Lower lobe of right lung (tissue), 2 donors: ENCODE measurements at regions not wholly inside any gene's neighbourhood (a gene's known extent, or its start where the extent isn't known, plus 50 kb on each side); places are given as distances from the start of the nearest gene placed in this dataset.
"Not testable (repeated sequence)": the region's sequence is repeated elsewhere in the genome, so short reads cannot be mapped to it uniquely, and the experiment has no call there.

Experiments used
- ATAC-seq, 2 donors: fragments of 200-7000 bp; cut with Tn5 transposase; one replicate each; pipeline ENCODE4 v1.9.1; 2020 to 2022; ENCODE audit warnings: mild to moderate bottlenecking in 2 of 2, moderate library complexity in 2 of 2
- DNase-seq: peaks from one replicate; pipeline ENCODE4 v3.0.0-alpha.2; 2020
- H3K27ac ChIP-seq: fragments of 200-600 bp; one replicate; pipeline ENCODE4 v1.8.0; 2022
- H3K27me3 ChIP-seq: fragments of 200-600 bp; one replicate; pipeline ENCODE4 v1.8.0; 2022; ENCODE audit warnings: low read depth
- H3K36me3 ChIP-seq: fragments of 200-600 bp; one replicate; pipeline ENCODE4 v1.8.0; 2022; ENCODE audit warnings: mild to moderate bottlenecking
- H3K4me1 ChIP-seq: fragments of 200-600 bp; one replicate; pipeline ENCODE4 v1.8.0; 2022
- H3K4me3 ChIP-seq: fragments of 200-600 bp; one replicate; pipeline ENCODE4 v1.8.0; 2022; ENCODE audit warnings: mild to moderate bottlenecking
- H3K9me3 ChIP-seq: fragments of 200-600 bp; one replicate; pipeline ENCODE4 v1.8.0; 2022
- CTCF ChIP-seq: fragments of 200-600 bp; IDR thresholded peaks from one replicate; pipeline ENCODE4 v1.8.0; 2022; ENCODE audit warnings: antibody characterized with exemption, mild to moderate bottlenecking
- intact Hi-C: fragments of 100-400 bp; cut with DNase I; formaldehyde crosslinking; loops from one replicate; pipeline ENCODE4 v1.11.0; 2022
- donor health status: DM: no; HTN: yes; CAD: no; lungs with severe emphysema.

DNA sequence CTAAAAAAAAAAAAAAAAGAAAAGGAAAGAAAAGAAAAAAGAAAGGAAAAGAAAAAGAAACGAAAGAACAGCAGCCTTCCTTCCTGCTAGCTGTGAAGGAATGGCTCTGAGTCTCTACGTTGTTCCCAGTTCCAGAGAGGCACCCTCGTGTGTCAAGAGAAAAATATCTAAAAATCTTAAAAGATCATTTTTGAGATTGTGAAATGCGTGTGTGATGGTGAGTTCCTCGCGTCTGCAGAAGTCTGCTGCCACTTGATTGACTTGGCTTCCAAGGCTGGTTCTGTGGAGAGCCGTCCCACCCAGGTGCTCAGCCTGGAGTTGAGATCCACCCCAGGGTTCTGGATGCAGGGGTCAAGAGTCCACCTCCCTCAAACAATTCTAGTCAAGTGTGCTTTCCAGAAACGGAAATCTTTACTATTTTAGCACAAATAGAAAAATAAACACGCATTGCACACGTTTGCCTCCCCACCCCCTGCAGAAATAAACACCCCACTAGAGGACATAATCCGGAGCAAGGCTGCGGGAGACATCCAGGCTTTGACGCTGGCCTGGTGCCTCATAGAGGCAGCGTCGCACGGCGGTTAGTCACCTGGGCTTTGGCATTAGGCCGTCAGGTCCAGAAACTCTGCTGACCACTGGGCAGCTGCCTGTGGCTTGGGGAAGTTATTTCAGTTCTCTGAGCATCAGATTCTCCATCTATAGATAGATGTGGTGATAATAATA is 265.4 kb downstream of the FAM43A start:
- H3K9me3 ChIP-seq, result peaks cover 5% of the 10 kb centered on the region
- H3K27me3 ChIP-seq, result no peaks in the 10 kb centered on the region
- DNase-seq, result no peak
- H3K4me1 ChIP-seq, result peaks cover 20% of the 10 kb centered on the region
- H3K27ac ChIP-seq, result no peak overlapping the region
- intact Hi-C loops, result no loop called here
- ATAC-seq, result no peak
- no peak for TF ChIP-seq CTCF
- no peak overlapping the region for H3K4me3 ChIP-seq
- H3K36me3 ChIP-seq, result no peaks in the 10 kb centered on the region

GRCh38 chr3:194951629-194951920 is 265.9 kb downstream of the FAM43A start:
- H3K9me3 ChIP-seq, H3K27me3 ChIP-seq, H3K27ac ChIP-seq, H3K36me3 ChIP-seq, intact Hi-C loops, H3K4me3 ChIP-seq, DNase-seq, ATAC-seq: not testable (repeated sequence)
- peaks cover 20% of the 10 kb centered on the region for H3K4me1 ChIP-seq

DNA sequence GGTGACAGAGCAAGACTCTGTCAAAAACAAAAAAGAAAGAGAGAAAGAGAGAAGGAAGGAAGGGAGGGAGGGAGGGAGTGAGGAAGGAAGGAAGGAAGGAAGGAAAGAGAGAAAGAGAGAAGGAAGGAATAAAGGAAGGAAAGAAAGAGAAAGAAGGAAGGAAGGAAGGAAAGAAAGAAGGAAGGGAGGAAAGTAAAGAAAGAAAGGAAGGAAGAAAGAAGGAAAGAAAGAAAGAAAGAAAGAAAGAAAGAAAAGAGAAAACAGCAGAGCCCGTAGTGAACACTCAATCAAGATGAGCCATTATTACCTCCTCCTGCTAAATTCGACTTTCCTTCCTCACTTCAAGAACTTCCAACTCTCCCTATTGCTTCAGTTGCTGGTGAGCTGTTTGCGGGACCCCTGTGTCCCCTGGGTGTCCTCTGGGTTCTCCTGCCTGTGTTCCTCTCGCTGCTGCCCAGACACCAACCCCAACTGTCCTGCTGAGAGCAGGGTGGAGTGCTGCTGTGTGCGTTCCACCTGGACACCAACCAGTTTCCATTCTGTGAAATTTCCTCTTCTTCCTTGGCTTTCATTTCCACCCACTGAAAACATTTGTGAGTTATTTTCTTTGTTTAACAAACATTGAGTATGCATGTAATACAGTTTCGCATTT is 266.4 kb downstream of the FAM43A start:
- H3K36me3 ChIP-seq, result no peaks in the 10 kb centered on the region
- H3K9me3 ChIP-seq, result peaks cover 5% of the 10 kb centered on the region
- H3K4me3 ChIP-seq, result no peak overlapping the region
- peaks cover 20% of the 10 kb centered on the region for H3K4me1 ChIP-seq
- ATAC-seq (no peak), DNase-seq (no peak)
- H3K27me3 ChIP-seq, result no peaks in the 10 kb centered on the region
- intact Hi-C loops, result no loop called here
- no peak for TF ChIP-seq CTCF
- no peak overlapping the region for H3K27ac ChIP-seq

DNA sequence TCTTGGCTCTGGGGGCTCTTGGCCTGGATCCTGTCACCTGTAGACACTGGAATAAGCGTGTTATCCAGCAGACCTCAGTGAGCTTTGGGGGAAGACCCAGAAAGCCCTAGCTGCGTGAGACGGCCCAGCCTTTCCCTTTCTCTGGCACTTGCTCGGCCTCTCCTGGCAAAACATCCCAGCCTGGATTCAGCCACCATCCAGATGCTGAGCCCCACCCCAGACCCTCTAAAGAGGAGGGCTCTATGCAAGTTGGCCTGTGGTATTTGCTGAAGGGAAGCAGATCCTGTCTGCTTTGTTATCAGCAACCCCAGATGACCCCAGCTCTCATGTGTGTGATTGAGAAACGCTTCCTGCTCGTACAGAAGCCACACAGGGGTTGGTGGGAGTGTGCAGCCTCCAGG is 267.2 kb downstream of the FAM43A start:
- H3K9me3 ChIP-seq, result peaks cover under 1% of the 10 kb centered on the region
- intact Hi-C loops, result no loop called here
- no peak for TF ChIP-seq CTCF
- DNase-seq, result no peak
- H3K27ac ChIP-seq, result no peak overlapping the region
- no peak overlapping the region for H3K4me3 ChIP-seq
- ATAC-seq, result peak in 1 of 2 donors; percentile 39
- no peaks in the 10 kb centered on the region for H3K27me3 ChIP-seq
- H3K36me3 ChIP-seq, result no peaks in the 10 kb centered on the region
- H3K4me1 ChIP-seq, result peaks cover 20% of the 10 kb centered on the region

DNA sequence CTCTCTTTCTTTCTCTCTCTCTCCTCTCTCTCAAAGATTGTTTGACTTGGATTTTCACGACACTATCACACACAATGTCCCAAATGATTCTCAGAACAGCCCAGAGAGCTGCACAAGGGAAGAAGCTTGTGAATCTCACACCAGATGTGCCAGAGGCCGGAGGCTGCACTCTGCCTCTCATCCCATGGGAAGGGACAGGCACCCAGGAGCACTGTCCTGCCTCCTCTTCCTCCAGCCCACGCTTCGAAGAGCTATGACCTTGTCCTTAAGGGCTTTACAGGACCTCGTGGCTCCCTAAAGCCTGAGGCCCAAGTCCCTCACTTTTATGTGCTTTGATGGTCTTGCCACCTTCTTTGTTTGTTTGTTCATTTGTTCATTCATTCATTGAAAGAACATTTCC is 267.6 kb downstream of the FAM43A start:
- no peak overlapping the region for H3K27ac ChIP-seq
- no peaks in the 10 kb centered on the region for H3K27me3 ChIP-seq
- peaks cover 20% of the 10 kb centered on the region for H3K4me1 ChIP-seq
- no peaks in the 10 kb centered on the region for H3K36me3 ChIP-seq
- H3K9me3 ChIP-seq, result no peaks in the 10 kb centered on the region
- H3K4me3 ChIP-seq, result no peak overlapping the region
- ATAC-seq (no peak), DNase-seq (no peak)
- intact Hi-C loops, result no loop called here
- no peak for TF ChIP-seq CTCF

- no peak for DNase-seq
- peaks cover 20% of the 10 kb centered on the region for H3K4me1 ChIP-seq
- intact Hi-C loops, result no loop called here
- H3K36me3 ChIP-seq, result no peaks in the 10 kb centered on the region
- no peak for ATAC-seq
- TF ChIP-seq CTCF, result no peak
- no peak overlapping the region for H3K27ac ChIP-seq
- H3K27me3 ChIP-seq, result no peaks in the 10 kb centered on the region
- H3K4me3 ChIP-seq, result no peak overlapping the region
- no peaks in the 10 kb centered on the region for H3K9me3 ChIP-seq
Observed at GRCh38 chr3:194955546-194955945, 269.9 kb downstream of the FAM43A start.
